Thyroid gland (tissue), 4 donors: ENCODE measurements at regions not wholly inside any gene's neighbourhood (a gene's known extent, or its start where the extent isn't known, plus 50 kb on each side); places are given as distances from the start of the nearest gene placed in this dataset.

ENCODE experiments used
- CTCF ChIP-seq, 6 experiments: fragments of 200-600 bp in 3 of 6; fragments of 450-650 bp in 3 of 6; sonication (generic) in 3 of 6; IDR thresholded peaks; one replicate each; pipeline ENCODE4 v1.5.1; 2016 to 2019; ENCODE audit warnings: antibody characterized with exemption in 6 of 6, mild to moderate bottlenecking in 2 of 6, inconsistent platforms in 1 of 6, moderate library complexity in 1 of 6
- POLR2A ChIP-seq, 2 donors: fragments of 450-650 bp; IDR thresholded peaks; one replicate each; pipeline ENCODE4 v1.6.1; 2017; ENCODE audit warnings: antibody characterized with exemption in 2 of 2, mild to moderate bottlenecking in 2 of 2, moderate library complexity in 1 of 2

GRCh38 chr14:103256406-103256805 is 77.6 kb upstream of the EIF5 start:
- no peak for TF ChIP-seq CTCF (IDR thresholded peaks at IDR 0.05)
- no peak for TF ChIP-seq POLR2A (IDR thresholded peaks at IDR 0.05)
